Transverse colon (tissue), 3 donors: ENCODE measurements at regions not wholly inside any gene's neighbourhood (a gene's known extent, or its start where the extent isn't known, plus 50 kb on each side); places are given as distances from the start of the nearest gene placed in this dataset.

Experiments used
- CTCF ChIP-seq, 5 experiments: fragments of 200-600 bp in 3 of 5; fragments of 450-650 bp in 2 of 5; sonication (generic) in 3 of 5; IDR thresholded peaks; 1 replicate in 2 of 5; 2 replicates in 3 of 5; pipeline ENCODE4 v1.5.1; 2016 to 2017; ENCODE audit warnings: antibody characterized with exemption in 5 of 5, inconsistent platforms in 3 of 5, mild to moderate bottlenecking in 2 of 5, moderate library complexity in 1 of 5
- EP300 ChIP-seq: sonication (generic); formaldehyde crosslinking; IDR thresholded peaks from one replicate; pipeline ENCODE4 v1.6.1; 2017; ENCODE audit warnings: antibody characterized with exemption, low read depth
- POLR2A ChIP-seq: fragments of 450-650 bp; IDR thresholded peaks from one replicate; pipeline ENCODE4 v1.6.1; 2016; ENCODE audit warnings: antibody characterized with exemption, mild to moderate bottlenecking, moderate library complexity

GRCh38 chr11:106477776-106478175, 400.3 kb downstream of the AASDHPPT start:
- TF ChIP-seq CTCF (IDR thresholded peaks at IDR 0.05): no peak
- no peak for TF ChIP-seq EP300
- TF ChIP-seq POLR2A: no peak
